ENCODE measurements at regions not wholly inside any gene's neighbourhood (a gene's known extent, or its start where the extent isn't known, plus 50 kb on each side); places are given as distances from the start of the nearest gene placed in this dataset.

- no peak for DNase-seq
Measured at GRCh38 chr5:32503261-32503660, 58.7 kb upstream of the ZFR start.

- no peak for DNase-seq
Measured at GRCh38 chr5:32501071-32502002, 56.8 kb upstream of the ZFR start.

- no peak for DNase-seq
Measured at GRCh38 chr5:32500181-32500580, 55.6 kb upstream of the ZFR start.

- DNase-seq, result no peak
Measured at GRCh38 chr5:32499261-32499660, 54.7 kb upstream of the ZFR start.

GRCh38 chr5:32498484-32498883 lies 53.9 kb upstream of the ZFR start:
- peak; percentile 47 for DNase-seq

- no peak for DNase-seq
Measured at GRCh38 chr5:32496104-32496503, 51.6 kb upstream of the ZFR start.

- no peak for DNase-seq
Measured at GRCh38 chr5:32494827-32495226, 50.3 kb upstream of the ZFR start.
